GM12874 (cell line): ENCODE measurements at regions not wholly inside any gene's neighbourhood (a gene's known extent, or its start where the extent isn't known, plus 50 kb on each side); places are given as distances from the start of the nearest gene placed in this dataset.

Experiments used
- CTCF ChIP-seq: IDR thresholded peaks from 2 replicates; pipeline ENCODE4 v1.5.1; 2011; ENCODE audit warnings: low read depth, mild to moderate bottlenecking, control low read depth, low read length, moderate library complexity; ENCODE audit not compliant: insufficient read depth

- no peak for TF ChIP-seq CTCF
Observed at GRCh38 chr14:97706819-97707218, 909.6 kb downstream of the VRK1 start.

GRCh38 chr14:97707603-97708002 lies 910.4 kb downstream of the VRK1 start:
- no peak for TF ChIP-seq CTCF

GRCh38 chr14:97709552-97709951 lies 912.4 kb downstream of the VRK1 start:
- TF ChIP-seq CTCF, result no peak

GRCh38 chr14:97710726-97711125 lies 913.5 kb downstream of the VRK1 start:
- TF ChIP-seq CTCF, result no peak

- no peak for TF ChIP-seq CTCF
Observed at GRCh38 chr14:97712471-97712870, 915.3 kb downstream of the VRK1 start.

GRCh38 chr14:97713023-97713422 lies 915.8 kb downstream of the VRK1 start:
- TF ChIP-seq CTCF, result no peak

GRCh38 chr14:97718886-97719442 lies 921.8 kb downstream of the VRK1 start:
- TF ChIP-seq CTCF, result no peak
